PC-3 (cell line): ENCODE measurements at regions not wholly inside any gene's neighbourhood (a gene's known extent, or its start where the extent isn't known, plus 50 kb on each side); places are given as distances from the start of the nearest gene placed in this dataset.

Experiments
- ATAC-seq: fragments of 200-7000 bp; cut with Tn5 transposase; 2 replicates; pipeline ENCODE4 v1.9.1; 2020; ENCODE audit warnings: mild to moderate bottlenecking, moderate library complexity
- BruUV-seq: library from RNA; stranded (reverse); fragments of 400-500 nt; replicated peaks from 2 replicates; lab custom pipeline; 2021; lab: Mats Ljungman, UMichigan
- CTCF ChIA-PET: fragments of 300-600 bp; sonication (Branson Sonifier 250); formaldehyde crosslinking; loops from one replicate; lab custom pipeline; 2022; ENCODE audit warnings: antibody characterized with exemption; lab: Charles Lee
- POLR2A ChIA-PET: fragments of 300-600 bp; sonication (Branson Sonifier 250); formaldehyde crosslinking; loops from one replicate; lab custom pipeline; 2022; ENCODE audit warnings: antibody characterized with exemption; ENCODE audit not compliant: unreplicated experiment; lab: Charles Lee
- DNase-seq: peaks from one replicate; pipeline ENCODE4 v3.0.0-alpha.2; 2015
- H2AFZ ChIP-seq: fragments of 300-600 bp; sonication (generic); 2 replicates; pipeline ENCODE4 v1.6.0; 2016; ENCODE audit warnings: antibody characterized with exemption, low read length
- H3F3A ChIP-seq: fragments of 300-600 bp; sonication (generic); one replicate; pipeline ENCODE4 v1.6.0; 2017; ENCODE audit warnings: antibody characterized with exemption, low read length, control low read depth, mild to moderate bottlenecking; ENCODE audit not compliant: unreplicated experiment
- H3K27ac ChIP-seq: fragments of 300-600 bp; sonication (generic); 2 replicates; pipeline ENCODE4 v1.5.1; 2016; ENCODE audit warnings: mild to moderate bottlenecking, low read length
- H3K27me3 ChIP-seq: fragments of 300-600 bp; sonication (generic); 2 replicates; pipeline ENCODE4 v1.6.1; 2016; ENCODE audit warnings: low read length, mixed read lengths
- H3K36me3 ChIP-seq: fragments of 300-600 bp; sonication (generic); 2 replicates; pipeline ENCODE4 v1.6.1; 2016; ENCODE audit warnings: low read depth, mixed run types, low read length, mixed read lengths
- H3K4me1 ChIP-seq: fragments of 300-600 bp; sonication (generic); 2 replicates; pipeline ENCODE4 v1.5.1; 2016; ENCODE audit warnings: low read length; ENCODE audit not compliant: insufficient read depth
- H3K4me2 ChIP-seq: fragments of 300-600 bp; sonication (generic); 2 replicates; pipeline ENCODE4 v1.6.0; 2016; ENCODE audit warnings: low read length
- H3K4me3 ChIP-seq: fragments of 300-600 bp; sonication (generic); 2 replicates; pipeline ENCODE4 v1.5.1; 2016; ENCODE audit warnings: mild to moderate bottlenecking, low read length, mixed read lengths
- H3K79me2 ChIP-seq: fragments of 300-600 bp; sonication (generic); 2 replicates; pipeline ENCODE4 v1.6.1; 2017; ENCODE audit warnings: low read length, mixed read lengths
- H3K9ac ChIP-seq: fragments of 300-600 bp; sonication (generic); 2 replicates; pipeline ENCODE4 v1.6.0; 2016; ENCODE audit warnings: mild to moderate bottlenecking, low read length
- H3K9me2 ChIP-seq: fragments of 300-600 bp; sonication (generic); replicated peaks from 2 replicates; pipeline ENCODE4 v1.6.1; 2016; ENCODE audit warnings: mixed run types, low read length, mixed read lengths
- H3K9me3 ChIP-seq: fragments of 300-600 bp; sonication (generic); 2 replicates; pipeline ENCODE4 v1.6.1; 2016; ENCODE audit warnings: low read length, mixed read lengths
- H4K20me1 ChIP-seq: fragments of 300-600 bp; sonication (generic); 2 replicates; pipeline ENCODE4 v1.6.1; 2016; ENCODE audit warnings: low read length, mixed read lengths
- EZH2 ChIP-seq: fragments of 300-600 bp; sonication (generic); IDR thresholded peaks from one replicate; pipeline ENCODE4 v1.6.1; 2017; ENCODE audit warnings: antibody characterized with exemption, mild to moderate bottlenecking, low read length; ENCODE audit not compliant: unreplicated experiment
- EZH2phosphoT487 ChIP-seq: fragments of 300-600 bp; sonication (generic); IDR thresholded peaks from 2 replicates; pipeline ENCODE4 v1.6.1; 2018; ENCODE audit warnings: mild to moderate bottlenecking, antibody characterized with exemption, low read length, borderline replicate concordance
- intact Hi-C: fragments of 100-400 bp; cut with micrococcal nuclease; formaldehyde crosslinking; loops from 2 replicates; pipeline ENCODE4 v1.9.0; 2023
- TF ChIP-seq, protein P1 (sequence below): fragments of 300-600 bp; sonication (generic); conservative IDR thresholded peaks from 2 replicates; pipeline ENCODE4 v1.5.1; 2017; ENCODE audit warnings: antibody characterized with exemption, low read depth, mild to moderate bottlenecking, low read length

DNA sequence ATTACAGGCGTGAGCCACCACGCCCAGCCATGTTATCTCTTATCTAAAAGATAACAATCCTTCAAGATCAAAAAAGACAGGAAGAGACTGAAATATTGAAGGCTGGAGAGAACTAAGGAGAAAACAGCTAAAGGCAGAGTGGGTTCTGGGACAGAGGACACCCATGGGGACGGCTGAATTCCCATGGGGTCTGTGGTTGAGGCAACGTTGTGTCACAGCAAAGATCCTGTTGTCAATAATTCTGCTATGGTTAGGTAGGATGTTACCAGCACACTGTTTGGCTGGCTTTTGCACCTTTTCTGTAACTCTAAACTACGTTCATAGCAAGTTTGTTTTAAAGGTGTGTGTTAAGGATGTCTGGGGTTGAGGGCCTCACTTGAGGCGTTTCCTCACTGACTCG lies 137.7 kb upstream of the APCDD1 start:
- no peak overlapping the region for H3K27ac ChIP-seq
- no peak overlapping the region for H3K4me2 ChIP-seq
- H3K9ac ChIP-seq = no peak overlapping the region
- no peak for DNase-seq
- H2AFZ ChIP-seq = no peak overlapping the region
- no peak overlapping the region for H3K4me3 ChIP-seq
- peaks cover 43% of the 10 kb centered on the region for H3K27me3 ChIP-seq
- no peaks in the 10 kb centered on the region for H3K4me1 ChIP-seq
- ChIA-PET CTCF (no interaction called here), POLR2A (no interaction called here)
- H3K9me2 ChIP-seq = no peaks in the 10 kb centered on the region
- intact Hi-C loops = no loop called here
- TF ChIP-seq, protein P1, sequence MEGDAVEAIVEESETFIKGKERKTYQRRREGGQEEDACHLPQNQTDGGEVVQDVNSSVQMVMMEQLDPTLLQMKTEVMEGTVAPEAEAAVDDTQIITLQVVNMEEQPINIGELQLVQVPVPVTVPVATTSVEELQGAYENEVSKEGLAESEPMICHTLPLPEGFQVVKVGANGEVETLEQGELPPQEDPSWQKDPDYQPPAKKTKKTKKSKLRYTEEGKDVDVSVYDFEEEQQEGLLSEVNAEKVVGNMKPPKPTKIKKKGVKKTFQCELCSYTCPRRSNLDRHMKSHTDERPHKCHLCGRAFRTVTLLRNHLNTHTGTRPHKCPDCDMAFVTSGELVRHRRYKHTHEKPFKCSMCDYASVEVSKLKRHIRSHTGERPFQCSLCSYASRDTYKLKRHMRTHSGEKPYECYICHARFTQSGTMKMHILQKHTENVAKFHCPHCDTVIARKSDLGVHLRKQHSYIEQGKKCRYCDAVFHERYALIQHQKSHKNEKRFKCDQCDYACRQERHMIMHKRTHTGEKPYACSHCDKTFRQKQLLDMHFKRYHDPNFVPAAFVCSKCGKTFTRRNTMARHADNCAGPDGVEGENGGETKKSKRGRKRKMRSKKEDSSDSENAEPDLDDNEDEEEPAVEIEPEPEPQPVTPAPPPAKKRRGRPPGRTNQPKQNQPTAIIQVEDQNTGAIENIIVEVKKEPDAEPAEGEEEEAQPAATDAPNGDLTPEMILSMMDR = no peak
- TF ChIP-seq EZH2phosphoT487 = no peak
- no peak for TF ChIP-seq EZH2
- H3K79me2 ChIP-seq = no peaks in the 10 kb centered on the region
- no peaks in the 10 kb centered on the region for H3F3A ChIP-seq
- H3K36me3 ChIP-seq = no peaks in the 10 kb centered on the region
- no TSS peak for BruUV-seq
- ATAC-seq = no peak
- H4K20me1 ChIP-seq = no peaks in the 10 kb centered on the region
- H3K9me3 ChIP-seq = no peaks in the 10 kb centered on the region

DNA sequence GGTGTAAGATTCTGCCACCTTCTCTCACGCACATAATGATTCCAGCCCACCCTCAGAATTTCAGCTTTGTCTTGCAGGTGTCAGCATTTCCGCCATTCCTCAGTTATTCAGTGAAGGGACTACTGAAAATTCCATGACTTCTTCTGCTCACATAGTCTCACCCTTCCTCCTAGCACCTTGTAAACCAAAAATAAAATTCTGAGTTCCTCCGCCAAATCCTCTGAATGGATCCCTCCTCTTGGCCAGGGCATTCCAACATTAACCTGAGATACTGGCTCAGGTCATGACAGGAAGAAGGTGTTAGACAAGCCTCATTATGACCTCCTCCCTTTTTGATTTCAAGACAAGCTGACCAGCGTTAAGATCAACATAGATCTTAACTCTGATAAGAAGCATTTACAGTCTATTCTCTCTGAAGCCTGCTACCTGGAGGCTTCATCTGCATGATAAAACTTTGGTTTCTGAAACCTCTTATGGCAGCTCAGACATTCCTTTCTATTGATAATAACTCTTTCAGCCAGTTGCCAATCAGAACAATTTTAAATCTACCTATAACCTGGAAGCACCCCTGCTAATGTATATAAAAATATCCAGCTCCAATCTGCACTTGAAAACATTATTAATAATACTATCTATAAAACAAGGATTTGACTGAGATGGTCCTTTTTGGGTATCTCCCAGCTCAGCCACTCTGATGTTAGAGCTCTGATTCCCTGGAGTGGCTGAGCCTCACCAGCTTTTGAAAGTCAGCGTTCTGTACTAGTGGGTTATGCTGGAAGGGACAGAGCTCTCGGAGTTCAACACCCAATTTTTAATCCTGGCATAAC lies 136.4 kb upstream of the APCDD1 start:
- Histone ChIP-seq H3K4me3 (no peak overlapping the region), H3F3A (no peaks in the 10 kb centered on the region), H3K27ac (no peak overlapping the region), H3K4me1 (no peaks in the 10 kb centered on the region), H4K20me1 (no peaks in the 10 kb centered on the region), H3K36me3 (no peaks in the 10 kb centered on the region), H3K9ac (no peak overlapping the region), H3K9me2 (no peaks in the 10 kb centered on the region), H3K4me2 (no peak overlapping the region), H2AFZ (no peak overlapping the region), H3K27me3 (peaks cover 49% of the 10 kb centered on the region), H3K79me2 (no peaks in the 10 kb centered on the region), H3K9me3 (no peaks in the 10 kb centered on the region)
- no peak for ATAC-seq
- no TSS peak for BruUV-seq
- ChIA-PET CTCF (no interaction called here), POLR2A (no interaction called here)
- intact Hi-C loops = no loop called here
- no peak for DNase-seq
- no peak for TF ChIP-seq EZH2
- TF ChIP-seq EZH2phosphoT487 = no peak
- TF ChIP-seq, protein P1 = no peak

DNA sequence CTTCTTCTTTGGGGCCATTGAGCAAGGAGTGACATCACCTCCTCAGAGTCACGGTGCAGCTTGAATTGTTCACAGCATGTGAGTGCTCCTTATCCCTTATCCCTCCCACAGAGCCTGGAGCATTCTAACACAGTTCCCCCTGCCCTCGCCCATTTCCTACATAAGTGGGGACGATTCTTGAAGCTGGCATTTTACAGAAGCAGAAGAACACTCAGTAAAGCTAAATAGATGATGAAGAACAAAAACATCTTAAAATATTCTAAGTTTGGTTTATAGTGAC lies 135.8 kb upstream of the APCDD1 start:
- H3K4me1 ChIP-seq = no peaks in the 10 kb centered on the region
- no peaks in the 10 kb centered on the region for H3K9me2 ChIP-seq
- no peak for TF ChIP-seq EZH2
- TF ChIP-seq, protein P1 = no peak
- TF ChIP-seq EZH2phosphoT487 = no peak
- no peaks in the 10 kb centered on the region for H4K20me1 ChIP-seq
- peaks cover 49% of the 10 kb centered on the region for H3K27me3 ChIP-seq
- no peak overlapping the region for H3K4me2 ChIP-seq
- H3K9ac ChIP-seq = no peak overlapping the region
- ATAC-seq (no peak), DNase-seq (no peak)
- no peak overlapping the region for H3K4me3 ChIP-seq
- no peaks in the 10 kb centered on the region for H3K79me2 ChIP-seq
- no TSS peak for BruUV-seq
- CTCF ChIA-PET = no interaction called here
- POLR2A ChIA-PET = no interaction called here
- H3K27ac ChIP-seq = no peak overlapping the region
- H2AFZ ChIP-seq = no peak overlapping the region
- no peaks in the 10 kb centered on the region for H3K36me3 ChIP-seq
- no peaks in the 10 kb centered on the region for H3K9me3 ChIP-seq
- intact Hi-C loops = no loop called here
- no peaks in the 10 kb centered on the region for H3F3A ChIP-seq
